ENCODE measurements at regions not wholly inside any gene's neighbourhood (a gene's known extent, or its start where the extent isn't known, plus 50 kb on each side); places are given as distances from the start of the nearest gene placed in this dataset.

- no peaks in the 10 kb centered on the region for H3K4me1 Mint-ChIP-seq
- H3K27ac Mint-ChIP-seq, result no peak overlapping the region
- Histone ChIP-seq H3K4me2 (replicated peaks; ENCODE audit: low read depth, low read length, poor library complexity, severe bottlenecking) (no peak overlapping the region), H3K4me3 (ENCODE audit: control extremely low read depth in 1 of 5, extremely low read depth in 1 of 5, insufficient read depth in 1 of 5, low read depth in 2 of 5, low read length in 4 of 5) (no peak overlapping the region), H3K4me1 (ENCODE audit: control insufficient read depth in 2 of 2, insufficient read depth in 2 of 2, low read length in 2 of 2) (no peaks in the 10 kb centered on the region), H3K27ac (ENCODE audit: low read length in 2 of 2) (no peak overlapping the region), H3K9ac (ENCODE audit: low read length) (no peak overlapping the region), H3K9me3 (ENCODE audit: control extremely low read depth in 1 of 3, control insufficient read depth in 2 of 3, insufficient read depth in 1 of 3, low read length in 2 of 3) (peaks cover 0 to 2% (median 0%) of the 10 kb centered on the region in 3 donors), H2AFZ (ENCODE audit: insufficient read depth, low read depth, low read length, poor library complexity, severe bottlenecking) (no peak overlapping the region), H3K27me3 (replicated peaks in 1 of 4; ENCODE audit: control extremely low read depth in 1 of 4, control insufficient read depth in 3 of 4, insufficient read depth in 4 of 4, low read length in 3 of 4) (no peaks in the 10 kb centered on the region), H3K79me2 (ENCODE audit: control insufficient read depth, insufficient read depth, low read length) (no peaks in the 10 kb centered on the region), H3K36me3 (replicated peaks in 1 of 2; ENCODE audit: control extremely low read depth in 1 of 2, control insufficient read depth in 1 of 2, extremely low read depth in 1 of 2, insufficient read depth in 2 of 2, low read length in 1 of 2) (no peaks in the 10 kb centered on the region), H4K20me1 (ENCODE audit: control insufficient read depth, insufficient read depth, low read length, poor library complexity, severe bottlenecking) (no peaks in the 10 kb centered on the region)
- DNase-seq (no peak), ATAC-seq (ENCODE audit: low read depth) (no peak)
- intact Hi-C loops (cut with micrococcal nuclease), result no loop called here
- peaks cover 9% of the 10 kb centered on the region for H3K9me3 Mint-ChIP-seq (ENCODE audit: insufficient read depth)
- no peaks in the 10 kb centered on the region for H3K27me3 Mint-ChIP-seq
- no peak overlapping the region for H3K4me3 Mint-ChIP-seq
- TF ChIP-seq EZH2 (IDR thresholded peaks at IDR 0.05; ENCODE audit: borderline replicate concordance, insufficient read depth, low read depth, low read length, poor library complexity, severe bottlenecking), result no peak
- TF ChIP-seq CTCF (IDR thresholded peaks at IDR 0.05), result no peak
- ChIA-PET CTCF (no interaction called here), POLR2A (no interaction called here)
These were observed 58.8 kb upstream of the PRDM9 start for GRCh38 chr5:23448627-23449026.

- H3K27ac Mint-ChIP-seq, result no peak overlapping the region
- no peak for ATAC-seq (ENCODE audit: low read depth)
- Histone ChIP-seq H3K4me1 (ENCODE audit: control insufficient read depth in 2 of 2, insufficient read depth in 2 of 2, low read length in 2 of 2) (no peaks in the 10 kb centered on the region), H3K27me3 (replicated peaks in 1 of 4; ENCODE audit: control extremely low read depth in 1 of 4, control insufficient read depth in 3 of 4, insufficient read depth in 4 of 4, low read length in 3 of 4) (no peaks in the 10 kb centered on the region), H3K9ac (ENCODE audit: low read length) (no peak overlapping the region), H3K36me3 (replicated peaks in 1 of 2; ENCODE audit: control extremely low read depth in 1 of 2, control insufficient read depth in 1 of 2, extremely low read depth in 1 of 2, insufficient read depth in 2 of 2, low read length in 1 of 2) (no peaks in the 10 kb centered on the region), H2AFZ (ENCODE audit: insufficient read depth, low read depth, low read length, poor library complexity, severe bottlenecking) (no peak overlapping the region), H4K20me1 (ENCODE audit: control insufficient read depth, insufficient read depth, low read length, poor library complexity, severe bottlenecking) (no peaks in the 10 kb centered on the region), H3K27ac (ENCODE audit: low read length in 2 of 2) (no peak overlapping the region), H3K4me3 (ENCODE audit: control extremely low read depth in 1 of 5, extremely low read depth in 1 of 5, insufficient read depth in 1 of 5, low read depth in 2 of 5, low read length in 4 of 5) (no peak overlapping the region), H3K9me3 (ENCODE audit: control extremely low read depth in 1 of 3, control insufficient read depth in 2 of 3, insufficient read depth in 1 of 3, low read length in 2 of 3) (peaks cover 0 to 4% (median 0%) of the 10 kb centered on the region in 3 donors), H3K79me2 (ENCODE audit: control insufficient read depth, insufficient read depth, low read length) (no peaks in the 10 kb centered on the region), H3K4me2 (replicated peaks; ENCODE audit: low read depth, low read length, poor library complexity, severe bottlenecking) (no peak overlapping the region)
- ChIA-PET POLR2A (no interaction called here), CTCF (no interaction called here)
- TF ChIP-seq CTCF (IDR thresholded peaks at IDR 0.05) (no peak), EZH2 (IDR thresholded peaks at IDR 0.05; ENCODE audit: borderline replicate concordance, insufficient read depth, low read depth, low read length, poor library complexity, severe bottlenecking) (no peak)
- H3K4me1 Mint-ChIP-seq, result no peaks in the 10 kb centered on the region
- DNase-seq, result no peak
- 65% methylated on average over 2 of the region's 6 CpGs for WGBS (ENCODE audit: insufficient coverage)
- no peak overlapping the region for H3K4me3 Mint-ChIP-seq
- intact Hi-C loops (cut with micrococcal nuclease), result no loop called here
- H3K9me3 Mint-ChIP-seq (ENCODE audit: insufficient read depth), result peaks cover 9% of the 10 kb centered on the region
- H3K27me3 Mint-ChIP-seq, result no peaks in the 10 kb centered on the region
These were observed 61.0 kb upstream of the PRDM9 start for GRCh38 chr5:23446424-23446823.
